ENCODE measurements at regions not wholly inside any gene's neighbourhood (a gene's known extent, or its start where the extent isn't known, plus 50 kb on each side); places are given as distances from the start of the nearest gene placed in this dataset.

DNA sequence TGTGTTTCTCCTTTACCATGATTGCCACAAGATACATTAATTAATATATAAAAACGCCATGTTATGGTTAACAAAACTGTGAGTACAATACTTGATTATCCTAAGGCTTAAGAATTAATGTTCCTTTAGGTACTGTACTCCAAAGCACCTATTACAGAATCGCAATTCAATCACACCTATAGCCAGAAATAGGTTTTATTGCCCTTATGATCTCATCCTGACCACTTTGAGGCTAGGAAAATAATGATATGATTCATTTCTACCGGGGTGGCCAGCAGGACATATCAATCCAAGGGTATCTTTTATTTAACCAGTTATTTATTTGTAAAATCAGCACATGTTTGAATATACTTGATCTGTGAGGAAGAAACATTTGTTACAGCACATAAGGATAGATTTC, 396.6 kb upstream of the GJE1 start:
- TF ChIP-seq EZH2 (IDR thresholded peaks at IDR 0.05): no peak
- TF ChIP-seq, protein P1, sequence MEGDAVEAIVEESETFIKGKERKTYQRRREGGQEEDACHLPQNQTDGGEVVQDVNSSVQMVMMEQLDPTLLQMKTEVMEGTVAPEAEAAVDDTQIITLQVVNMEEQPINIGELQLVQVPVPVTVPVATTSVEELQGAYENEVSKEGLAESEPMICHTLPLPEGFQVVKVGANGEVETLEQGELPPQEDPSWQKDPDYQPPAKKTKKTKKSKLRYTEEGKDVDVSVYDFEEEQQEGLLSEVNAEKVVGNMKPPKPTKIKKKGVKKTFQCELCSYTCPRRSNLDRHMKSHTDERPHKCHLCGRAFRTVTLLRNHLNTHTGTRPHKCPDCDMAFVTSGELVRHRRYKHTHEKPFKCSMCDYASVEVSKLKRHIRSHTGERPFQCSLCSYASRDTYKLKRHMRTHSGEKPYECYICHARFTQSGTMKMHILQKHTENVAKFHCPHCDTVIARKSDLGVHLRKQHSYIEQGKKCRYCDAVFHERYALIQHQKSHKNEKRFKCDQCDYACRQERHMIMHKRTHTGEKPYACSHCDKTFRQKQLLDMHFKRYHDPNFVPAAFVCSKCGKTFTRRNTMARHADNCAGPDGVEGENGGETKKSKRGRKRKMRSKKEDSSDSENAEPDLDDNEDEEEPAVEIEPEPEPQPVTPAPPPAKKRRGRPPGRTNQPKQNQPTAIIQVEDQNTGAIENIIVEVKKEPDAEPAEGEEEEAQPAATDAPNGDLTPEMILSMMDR (IDR thresholded peaks at IDR 0.05): no peak
